Natural killer cell (primary cell): ENCODE measurements at regions not wholly inside any gene's neighbourhood (a gene's known extent, or its start where the extent isn't known, plus 50 kb on each side); places are given as distances from the start of the nearest gene placed in this dataset.

Experiments
- ATAC-seq, 3 donors: fragments of 150-1000 bp in 2 of 3; fragments of 200-7000 bp in 1 of 3; cut with Tn5 transposase; 1 replicate in 1 of 3; 2 replicates in 2 of 3; pipeline ENCODE4 v1.10.0; 2021; ENCODE audit warnings: mild to moderate bottlenecking in 2 of 3, moderate library complexity in 2 of 3
- DNase-seq, 2 donors: peaks; one replicate each; pipeline versions ENCODE4 v3.0.0 to v3.0.0-alpha.2; 2013 to 2021; ENCODE audit warnings: mixed read lengths in 1 of 2
- H3K27ac ChIP-seq: one replicate; pipeline ENCODE4 v1.5.1; 2013; ENCODE audit warnings: mild to moderate bottlenecking, low read length
- H3K27me3 ChIP-seq: one replicate; pipeline ENCODE4 v1.6.1; 2013; ENCODE audit warnings: low read length; ENCODE audit not compliant: control insufficient read depth, insufficient read depth
- H3K36me3 ChIP-seq: one replicate; pipeline ENCODE4 v1.6.1; 2013; ENCODE audit warnings: low read length; ENCODE audit not compliant: control insufficient read depth, insufficient read depth
- H3K4me1 ChIP-seq: one replicate; pipeline ENCODE4 v1.6.1; 2013; ENCODE audit warnings: low read length; ENCODE audit not compliant: control insufficient read depth, insufficient read depth
- H3K4me3 ChIP-seq: one replicate; pipeline ENCODE4 v1.5.1; 2013; ENCODE audit warnings: low read length
- H3K9me3 ChIP-seq: one replicate; pipeline ENCODE4 v1.6.1; 2013; ENCODE audit warnings: low read length; ENCODE audit not compliant: control insufficient read depth, insufficient read depth
- H3K27ac Mint-ChIP-seq, 2 donors: one replicate each; pipeline ENCODE4 v1.8.0; 2022; ENCODE audit warnings: mild to moderate bottlenecking in 2 of 2, mixed read lengths in 2 of 2, moderate library complexity in 1 of 2
- H3K27me3 Mint-ChIP-seq, 2 donors: one replicate each; pipeline ENCODE4 v1.8.0; 2022; ENCODE audit warnings: low read depth in 2 of 2, mixed read lengths in 2 of 2
- H3K36me3 Mint-ChIP-seq: one replicate; pipeline ENCODE4 v1.8.0; 2022; ENCODE audit warnings: mixed read lengths
- H3K4me1 Mint-ChIP-seq, 2 donors: one replicate each; pipeline ENCODE4 v1.8.0; 2022; ENCODE audit warnings: mixed read lengths in 2 of 2
- H3K4me3 Mint-ChIP-seq: one replicate; pipeline ENCODE4 v1.8.0; 2022; ENCODE audit warnings: mild to moderate bottlenecking, moderate library complexity, mixed read lengths
- H3K9me3 Mint-ChIP-seq, 2 donors: one replicate each; pipeline ENCODE4 v1.8.0; 2022; ENCODE audit warnings: mixed read lengths in 2 of 2
- CTCF ChIP-seq: fragments of 200-600 bp; IDR thresholded peaks from one replicate; pipeline ENCODE4 v1.8.0; 2022; ENCODE audit warnings: antibody characterized with exemption
- WGBS: methylation state at CpG from one replicate; pipeline ENCODE4 v1.1.7; 2013; ENCODE audit warnings: missing lambda C conversion rate; ENCODE audit not compliant: insufficient coverage; 5-methylcytosine and 5-hydroxymethylcytosine counted together
- intact Hi-C: fragments of 100-400 bp; cut with micrococcal nuclease; formaldehyde crosslinking; loops from one replicate; pipeline ENCODE4 v1.14.2; 2022

DNA sequence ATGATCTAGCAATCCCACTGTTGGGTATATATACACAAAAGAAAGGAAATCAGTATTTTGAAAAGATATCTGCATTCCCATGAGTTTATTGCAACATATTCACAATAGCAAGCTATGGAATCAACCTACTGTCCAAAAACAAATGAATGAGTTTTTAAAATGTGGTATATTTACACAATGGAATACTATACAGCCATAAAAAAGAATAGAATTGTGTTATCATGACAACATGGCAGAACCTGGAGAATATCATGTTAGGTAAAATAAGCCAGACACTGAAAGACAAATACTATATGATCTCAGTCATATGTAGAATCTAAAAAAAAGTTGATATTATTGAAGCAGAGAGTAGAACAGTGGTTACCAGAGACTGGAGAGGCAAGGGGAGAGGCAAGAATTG lies 732.6 kb downstream of the MCTP2 start:
- H3K36me3 Mint-ChIP-seq = no peaks in the 10 kb centered on the region

DNA sequence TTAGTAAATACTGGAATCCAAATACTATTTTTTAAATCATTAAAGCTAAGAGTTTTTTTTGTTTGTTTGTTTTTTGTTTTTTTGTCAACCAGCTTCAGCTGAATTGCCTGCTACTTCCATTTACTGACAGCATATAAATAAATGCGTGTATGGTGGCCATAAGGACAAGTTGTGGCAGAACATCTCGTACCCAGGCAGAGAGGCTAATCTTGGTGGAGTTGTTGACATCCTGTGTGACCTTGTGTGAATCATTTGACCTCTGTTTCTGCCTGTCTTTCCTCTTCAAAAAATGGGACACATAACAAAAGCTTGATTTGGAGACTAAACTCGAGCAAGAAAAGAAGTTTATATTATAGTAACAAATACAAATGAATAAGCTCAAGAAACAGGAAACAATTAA lies 734.2 kb downstream of the MCTP2 start:
- H3K27ac Mint-ChIP-seq = no peak overlapping the region
- intact Hi-C loops = no loop called here
- no peak for TF ChIP-seq CTCF
- peaks cover 3 to 5% of the 10 kb centered on the region in 2 donors for H3K9me3 Mint-ChIP-seq
- no peaks in the 10 kb centered on the region for H3K36me3 ChIP-seq
- no peaks in the 10 kb centered on the region for H3K27me3 Mint-ChIP-seq
- no peaks in the 10 kb centered on the region for H3K9me3 ChIP-seq
- no peak for DNase-seq
- no peak overlapping the region for H3K4me3 ChIP-seq
- H3K36me3 Mint-ChIP-seq = no peaks in the 10 kb centered on the region
- H3K4me1 ChIP-seq = no peaks in the 10 kb centered on the region
- no peaks in the 10 kb centered on the region for H3K4me1 Mint-ChIP-seq
- H3K27ac ChIP-seq = no peak overlapping the region
- ATAC-seq = no peak
- no peaks in the 10 kb centered on the region for H3K27me3 ChIP-seq
- H3K4me3 Mint-ChIP-seq = no peak overlapping the region
- 88% methylated on average over 2 of the region's 3 CpGs for WGBS

More for the DNA sequence above, 732.6 kb downstream of the MCTP2 start:
- Histone ChIP-seq H3K36me3 (no peaks in the 10 kb centered on the region), H3K27ac (no peak overlapping the region), H3K9me3 (peaks cover 5% of the 10 kb centered on the region), H3K27me3 (no peaks in the 10 kb centered on the region), H3K4me3 (no peak overlapping the region), H3K4me1 (no peaks in the 10 kb centered on the region)
- ATAC-seq = no peak
- intact Hi-C loops = no loop called here
- TF ChIP-seq CTCF = no peak
- Mint-ChIP-seq H3K27me3 (no peaks in the 10 kb centered on the region), H3K9me3 (peaks cover 6 to 11% of the 10 kb centered on the region in 2 donors), H3K4me1 (no peaks in the 10 kb centered on the region), H3K27ac (no peak overlapping the region), H3K4me3 (no peak overlapping the region)
- no peak for DNase-seq

- H3K9me3 Mint-ChIP-seq = peaks cover 0 to 2% of the 10 kb centered on the region in 2 donors
- H3K9me3 ChIP-seq = no peaks in the 10 kb centered on the region
- H3K27me3 Mint-ChIP-seq = no peaks in the 10 kb centered on the region
- H3K36me3 Mint-ChIP-seq = no peaks in the 10 kb centered on the region
- no peaks in the 10 kb centered on the region for H3K36me3 ChIP-seq
- intact Hi-C loops = no loop called here
- no peak for DNase-seq
- H3K4me3 ChIP-seq = no peak overlapping the region
- H3K4me1 Mint-ChIP-seq = no peaks in the 10 kb centered on the region
- TF ChIP-seq CTCF = no peak
- no peak overlapping the region for H3K27ac Mint-ChIP-seq
- H3K4me3 Mint-ChIP-seq = no peak overlapping the region
- WGBS = 94% methylated on average over 5 of the region's 5 CpGs
- H3K4me1 ChIP-seq = no peaks in the 10 kb centered on the region
- no peaks in the 10 kb centered on the region for H3K27me3 ChIP-seq
- no peak overlapping the region for H3K27ac ChIP-seq
- ATAC-seq = no peak
Observed at GRCh38 chr15:94968133-94968532, 736.8 kb downstream of the MCTP2 start.

DNA sequence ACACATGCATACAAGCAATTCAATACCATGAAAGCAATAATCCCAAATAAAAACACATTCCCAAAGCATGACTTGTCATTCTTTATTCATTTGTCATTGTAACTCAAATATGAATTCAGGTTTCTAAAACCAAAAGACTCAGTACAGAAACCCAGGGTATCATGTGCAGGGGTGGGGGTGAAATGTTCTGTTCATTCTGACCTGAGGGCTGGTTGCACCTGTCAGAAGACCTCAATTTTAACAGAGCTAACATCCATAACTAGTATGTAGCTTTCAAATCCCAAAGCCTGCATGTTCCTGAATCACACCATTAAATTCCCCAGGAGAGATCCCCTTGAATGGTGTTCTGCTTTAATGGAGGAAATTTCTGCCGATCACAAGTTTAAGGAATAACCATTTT lies 738.7 kb downstream of the MCTP2 start:
- Mint-ChIP-seq H3K27me3 (no peaks in the 10 kb centered on the region), H3K36me3 (no peaks in the 10 kb centered on the region), H3K4me3 (no peak overlapping the region), H3K9me3 (no peaks in the 10 kb centered on the region), H3K27ac (no peak overlapping the region), H3K4me1 (no peaks in the 10 kb centered on the region)
- WGBS = 86% methylated on average over 1 of the region's 1 CpG
- no peak for TF ChIP-seq CTCF
- no peaks in the 10 kb centered on the region for H3K4me1 ChIP-seq
- no peak for DNase-seq
- H3K9me3 ChIP-seq = no peaks in the 10 kb centered on the region
- H3K36me3 ChIP-seq = no peaks in the 10 kb centered on the region
- no peak for ATAC-seq
- H3K27me3 ChIP-seq = no peaks in the 10 kb centered on the region
- intact Hi-C loops = no loop called here
- H3K27ac ChIP-seq = no peak overlapping the region
- no peak overlapping the region for H3K4me3 ChIP-seq
